GM12892 (cell line): ENCODE measurements at regions not wholly inside any gene's neighbourhood (a gene's known extent, or its start where the extent isn't known, plus 50 kb on each side); places are given as distances from the start of the nearest gene placed in this dataset.

ENCODE experiments used
- POLR2A ChIP-seq: IDR thresholded peaks from 2 replicates; pipeline ENCODE4 v1.6.1; 2011; ENCODE audit warnings: low read depth, low read length, control low read depth
- POLR2AphosphoS5 ChIP-seq: IDR thresholded peaks from 2 replicates; pipeline ENCODE4 v1.6.1; 2011; ENCODE audit warnings: low read depth, low read length, control low read depth
- TAF1 ChIP-seq: IDR thresholded peaks from 2 replicates; pipeline ENCODE4 v1.6.1; 2011; ENCODE audit warnings: low read depth, mild to moderate bottlenecking, control low read depth, low read length, borderline replicate concordance

DNA sequence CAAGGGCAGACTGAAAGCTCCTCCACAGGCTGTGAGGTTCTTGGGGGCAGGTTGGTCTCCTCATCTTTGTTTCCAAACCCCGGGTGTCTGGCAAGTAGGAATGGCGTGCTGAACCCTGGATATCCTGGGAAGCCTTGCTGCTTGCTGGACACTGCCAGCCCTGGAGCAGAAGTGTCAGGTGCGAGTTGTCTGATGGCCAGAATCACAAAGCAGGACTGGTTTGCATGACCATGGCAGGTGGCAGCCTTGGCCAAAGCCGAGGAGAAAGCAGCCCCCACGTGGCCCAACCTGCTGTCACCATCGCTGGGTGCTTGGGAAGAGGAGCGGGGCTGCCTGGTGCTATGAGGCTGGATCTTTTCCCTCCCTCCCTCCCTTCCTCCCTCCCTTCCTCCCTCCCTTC lies 309.5 kb upstream of the HS6ST1 start:
- no peak for TF ChIP-seq POLR2A
- TF ChIP-seq TAF1: no peak
- no peak for TF ChIP-seq POLR2AphosphoS5
